ENCODE measurements at regions not wholly inside any gene's neighbourhood (a gene's known extent, or its start where the extent isn't known, plus 50 kb on each side); places are given as distances from the start of the nearest gene placed in this dataset.

GRCh38 chr14:84421621-84422020 lies 1108.3 kb upstream of the FLRT2 start:
- TF ChIP-seq EZH2 (IDR thresholded peaks at IDR 0.05; ENCODE audit: low read depth, unreplicated experiment) (no peak), POLR2AphosphoS5 (IDR thresholded peaks at IDR 0.05; ENCODE audit: low read depth) (no peak), CTCF (conservative IDR thresholded peaks at IDR 0.05; ENCODE audit: low read depth in 2 of 2) (no peak)

Data from GM23338 (cell line).